WTC11 (cell line): ENCODE measurements at regions not wholly inside any gene's neighbourhood (a gene's known extent, or its start where the extent isn't known, plus 50 kb on each side); places are given as distances from the start of the nearest gene placed in this dataset.

ENCODE experiments used
- ATAC-seq: fragments of 200-7000 bp; cut with Tn5 transposase; 2 replicates; pipeline ENCODE4 v1.10.0; 2021; ENCODE audit warnings: mild to moderate bottlenecking, moderate library complexity
- CTCF ChIA-PET: fragments of 300-600 bp; sonication (Branson Sonifier 250); formaldehyde crosslinking; loops from one replicate; lab custom pipeline; 2021; ENCODE audit warnings: antibody characterized with exemption; lab: Charles Lee
- POLR2A ChIA-PET: fragments of 350-600 bp; sonication (Branson Sonifier 250); formaldehyde crosslinking; loops from one replicate; lab custom pipeline; 2021; ENCODE audit warnings: antibody characterized with exemption; lab: Charles Lee
- DNase-seq: peaks from one replicate; pipeline ENCODE4 v3.0.0; 2021; ENCODE audit warnings: low spot score
- H3K27ac Mint-ChIP-seq: 2 replicates; pipeline ENCODE4 v1.8.0; 2021; ENCODE audit warnings: mixed read lengths
- H3K27me3 Mint-ChIP-seq: 2 replicates; pipeline ENCODE4 v1.8.0; 2021; ENCODE audit warnings: low read depth, mild to moderate bottlenecking, moderate library complexity, mixed read lengths
- H3K36me3 Mint-ChIP-seq: 2 replicates; pipeline ENCODE4 v1.8.0; 2021; ENCODE audit warnings: mixed read lengths
- H3K4me1 Mint-ChIP-seq: 2 replicates; pipeline ENCODE4 v1.8.0; 2022; ENCODE audit warnings: mixed read lengths
- H3K4me3 Mint-ChIP-seq: 2 replicates; pipeline ENCODE4 v1.8.0; 2021; ENCODE audit warnings: mild to moderate bottlenecking, moderate library complexity, mixed read lengths
- H3K9me3 Mint-ChIP-seq: 2 replicates; pipeline ENCODE4 v1.8.0; 2021; ENCODE audit warnings: mixed read lengths
- ARID4B ChIP-seq: sonication (generic); formaldehyde crosslinking; IDR thresholded peaks from 2 replicates; pipeline ENCODE4 v1.8.0; 2023; ENCODE audit warnings: missing genetic modification reagents, mild to moderate bottlenecking, borderline replicate concordance
- CREM ChIP-seq: sonication (generic); formaldehyde crosslinking; IDR thresholded peaks from 2 replicates; pipeline ENCODE4 v1.8.1; 2022; ENCODE audit warnings: mild to moderate bottlenecking, missing genetic modification reagents, moderate library complexity
- E2F1 ChIP-seq: sonication (generic); formaldehyde crosslinking; IDR thresholded peaks from 2 replicates; pipeline ENCODE4 v1.8.0; 2022; ENCODE audit warnings: mild to moderate bottlenecking, missing genetic modification reagents
- ELF4 ChIP-seq: sonication (generic); formaldehyde crosslinking; IDR thresholded peaks from 2 replicates; pipeline ENCODE4 v1.8.1; 2022; ENCODE audit warnings: low read depth, mild to moderate bottlenecking, moderate library complexity, missing genetic modification reagents
- FOXJ3 ChIP-seq: sonication (generic); formaldehyde crosslinking; IDR thresholded peaks from 2 replicates; pipeline ENCODE4 v1.9.0; 2021; ENCODE audit warnings: missing genetic modification reagents, mild to moderate bottlenecking, borderline replicate concordance
- GABPB1 ChIP-seq: sonication (generic); formaldehyde crosslinking; IDR thresholded peaks from 2 replicates; pipeline ENCODE4 v1.8.1; 2023; ENCODE audit warnings: mild to moderate bottlenecking, missing genetic modification reagents
- HMGA2 ChIP-seq: fragments of 250-450 bp; sonication (Bioruptor Pico); IDR thresholded peaks from 2 replicates; pipeline ENCODE4 v1.4.0; 2021; ENCODE audit warnings: mild to moderate bottlenecking, moderate library complexity
- KAT7 ChIP-seq: sonication (generic); formaldehyde crosslinking; IDR thresholded peaks from 2 replicates; pipeline ENCODE4 v1.8.1; 2023; ENCODE audit warnings: missing genetic modification reagents, mild to moderate bottlenecking, borderline replicate concordance
- NFE2L1 ChIP-seq: sonication (generic); formaldehyde crosslinking; IDR thresholded peaks from 2 replicates; pipeline ENCODE4 v1.8.1; 2023; ENCODE audit warnings: missing genetic modification reagents
- RELA ChIP-seq: sonication (generic); formaldehyde crosslinking; IDR thresholded peaks from 2 replicates; pipeline ENCODE4 v1.8.1; 2022; ENCODE audit warnings: missing genetic modification reagents, mild to moderate bottlenecking, borderline replicate concordance
- RORB ChIP-seq: fragments of 250-450 bp; sonication (Bioruptor Pico); IDR thresholded peaks from 2 replicates; pipeline ENCODE4 v1.9.0; 2021; ENCODE audit warnings: mild to moderate bottlenecking
- TCF7 ChIP-seq: sonication (generic); formaldehyde crosslinking; IDR thresholded peaks from 2 replicates; pipeline ENCODE4 v1.8.0; 2022; ENCODE audit warnings: mild to moderate bottlenecking, low read depth, missing genetic modification reagents, moderate library complexity
- ZNF138 ChIP-seq: sonication (generic); formaldehyde crosslinking; conservative IDR thresholded peaks from 2 replicates; pipeline ENCODE4 v1.8.1; 2022; ENCODE audit warnings: mild to moderate bottlenecking, moderate library complexity, missing genetic modification reagents
- ZNF263 ChIP-seq: sonication (generic); formaldehyde crosslinking; IDR thresholded peaks from 2 replicates; pipeline ENCODE4 v1.8.1; 2022; ENCODE audit warnings: low read depth, mild to moderate bottlenecking, moderate library complexity, missing genetic modification reagents
- ZNF281 ChIP-seq: sonication (generic); formaldehyde crosslinking; IDR thresholded peaks from 2 replicates; pipeline ENCODE4 v1.8.0; 2023; ENCODE audit warnings: mild to moderate bottlenecking, missing genetic modification reagents
- ZNF396 ChIP-seq: fragments of 250-450 bp; sonication (Bioruptor Pico); IDR thresholded peaks from 2 replicates; pipeline ENCODE4 v1.8.0; 2021; ENCODE audit warnings: mild to moderate bottlenecking, moderate library complexity, borderline replicate concordance
- ZNF423 ChIP-seq: fragments of 250-450 bp; sonication (Bioruptor Pico); IDR thresholded peaks from 2 replicates; pipeline ENCODE4 v2.1.2; 2022; ENCODE audit warnings: mild to moderate bottlenecking, moderate library complexity
- ZNF425 ChIP-seq: fragments of 250-450 bp; sonication (Bioruptor Pico); conservative IDR thresholded peaks from 2 replicates; pipeline ENCODE4 v1.9.0; 2021; ENCODE audit warnings: mild to moderate bottlenecking
- ZNF532 ChIP-seq: fragments of 250-450 bp; sonication (Bioruptor Pico); IDR thresholded peaks from 2 replicates; pipeline ENCODE4 v1.9.0; 2021; ENCODE audit warnings: mild to moderate bottlenecking, borderline replicate concordance

- no peak for TF ChIP-seq ARID4B
Observed at GRCh38 chr16:64391063-64391600, 730.7 kb downstream of the CDH11 start (continued).

- Mint-ChIP-seq H3K27ac (no peak overlapping the region), H3K27me3 (no peaks in the 10 kb centered on the region), H3K4me3 (no peak overlapping the region), H3K9me3 (peaks cover 5% of the 10 kb centered on the region; the same call in 1 of the 2 replicates), H3K4me1 (peaks cover 5% of the 10 kb centered on the region; the same call in 1 of the 2 replicates), H3K36me3 (no peaks in the 10 kb centered on the region)
- ChIA-PET POLR2A (no interaction called here), CTCF (no interaction called here)
- no peak for ATAC-seq
- DNase-seq, result no peak
- TF ChIP-seq ZNF423 (no peak), ZNF396 (no peak), FOXJ3 (CRISPR knock-in tag) (no peak), CREM (CRISPR knock-in tag) (no peak), ZNF281 (CRISPR knock-in tag) (no peak), ELF4 (no peak), RORB (CRISPR knock-in tag) (no peak), ZNF138 (CRISPR knock-in tag) (no peak), HMGA2 (no peak), ZNF263 (CRISPR knock-in tag) (no peak), KAT7 (CRISPR knock-in tag) (no peak), ZNF425 (CRISPR knock-in tag) (no peak), RELA (CRISPR knock-in tag) (no peak), TCF7 (CRISPR knock-in tag) (no peak), NFE2L1 (CRISPR knock-in tag) (no peak), E2F1 (CRISPR knock-in tag) (no peak), GABPB1 (CRISPR knock-in tag) (no peak), ZNF532 (CRISPR knock-in tag) (no peak)
Observed at GRCh38 chr16:64390102-64390501, 731.8 kb downstream of the CDH11 start.
